BJ (cell line): ENCODE measurements at regions not wholly inside any gene's neighbourhood (a gene's known extent, or its start where the extent isn't known, plus 50 kb on each side); places are given as distances from the start of the nearest gene placed in this dataset.

Experiments used
- CTCF ChIA-PET: fragments of 350-600 bp; formaldehyde crosslinking; extraction: SDS; loops from one replicate; lab custom pipeline; 2021; ENCODE audit warnings: antibody characterized with exemption, inconsistent platforms; lab: Yijun Ruan, JAX
- POLR2A ChIA-PET: fragments of 300-600 bp; sonication (Branson Sonifier 250); formaldehyde crosslinking; extraction: SDS; loops from one replicate; lab custom pipeline; 2021; ENCODE audit warnings: antibody characterized with exemption; lab: Charles Lee
- DNase-seq: peaks from one replicate; pipeline ENCODE4 v3.0.0-alpha.2; 2011; ENCODE audit warnings: low read depth
- H3K27me3 ChIP-seq: 2 replicates; pipeline ENCODE4 v1.6.0; 2011; ENCODE audit warnings: low read length; ENCODE audit not compliant: control insufficient read depth, insufficient read depth
- H3K36me3 ChIP-seq: 2 replicates; pipeline ENCODE4 v1.5.1; 2011; ENCODE audit warnings: low read length; ENCODE audit not compliant: control insufficient read depth, insufficient read depth
- H3K4me3 ChIP-seq: 2 replicates; pipeline ENCODE4 v1.5.1; 2011; ENCODE audit warnings: low read depth, mild to moderate bottlenecking, control low read depth, low read length
- TF ChIP-seq, protein P1 (sequence below): IDR thresholded peaks from 2 replicates; pipeline ENCODE4 v1.5.1; 2011; ENCODE audit warnings: low read depth, mild to moderate bottlenecking, control low read depth, inconsistent platforms, low read length, moderate library complexity; ENCODE audit not compliant: insufficient read depth

DNA sequence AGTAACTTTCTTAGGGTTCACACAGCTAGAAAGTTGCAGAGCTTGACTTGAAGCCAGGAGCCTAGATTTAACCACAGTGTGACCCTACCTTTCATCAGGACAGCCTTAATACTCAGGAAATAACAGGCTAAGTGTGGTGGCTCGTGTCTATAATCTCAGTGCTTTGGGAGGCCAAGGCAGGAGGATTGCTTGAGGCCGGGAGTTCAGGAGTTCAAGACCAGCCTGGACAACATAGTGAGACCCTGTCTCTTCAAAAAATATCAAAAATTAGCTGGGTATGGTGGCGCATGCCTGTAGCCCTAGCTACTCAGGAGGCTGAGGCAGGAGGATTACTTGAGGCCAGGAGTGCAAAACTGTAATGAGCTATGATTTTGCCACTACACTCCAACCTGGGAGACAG is 681.1 kb downstream of the MAT2B start:
- no peaks in the 10 kb centered on the region for H3K36me3 ChIP-seq
- H3K4me3 ChIP-seq, result no peak overlapping the region
- no peaks in the 10 kb centered on the region for H3K27me3 ChIP-seq
- no peak for DNase-seq
- ChIA-PET POLR2A (no interaction called here), CTCF (no interaction called here)
- TF ChIP-seq, protein P1, sequence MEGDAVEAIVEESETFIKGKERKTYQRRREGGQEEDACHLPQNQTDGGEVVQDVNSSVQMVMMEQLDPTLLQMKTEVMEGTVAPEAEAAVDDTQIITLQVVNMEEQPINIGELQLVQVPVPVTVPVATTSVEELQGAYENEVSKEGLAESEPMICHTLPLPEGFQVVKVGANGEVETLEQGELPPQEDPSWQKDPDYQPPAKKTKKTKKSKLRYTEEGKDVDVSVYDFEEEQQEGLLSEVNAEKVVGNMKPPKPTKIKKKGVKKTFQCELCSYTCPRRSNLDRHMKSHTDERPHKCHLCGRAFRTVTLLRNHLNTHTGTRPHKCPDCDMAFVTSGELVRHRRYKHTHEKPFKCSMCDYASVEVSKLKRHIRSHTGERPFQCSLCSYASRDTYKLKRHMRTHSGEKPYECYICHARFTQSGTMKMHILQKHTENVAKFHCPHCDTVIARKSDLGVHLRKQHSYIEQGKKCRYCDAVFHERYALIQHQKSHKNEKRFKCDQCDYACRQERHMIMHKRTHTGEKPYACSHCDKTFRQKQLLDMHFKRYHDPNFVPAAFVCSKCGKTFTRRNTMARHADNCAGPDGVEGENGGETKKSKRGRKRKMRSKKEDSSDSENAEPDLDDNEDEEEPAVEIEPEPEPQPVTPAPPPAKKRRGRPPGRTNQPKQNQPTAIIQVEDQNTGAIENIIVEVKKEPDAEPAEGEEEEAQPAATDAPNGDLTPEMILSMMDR, result no peak

DNA sequence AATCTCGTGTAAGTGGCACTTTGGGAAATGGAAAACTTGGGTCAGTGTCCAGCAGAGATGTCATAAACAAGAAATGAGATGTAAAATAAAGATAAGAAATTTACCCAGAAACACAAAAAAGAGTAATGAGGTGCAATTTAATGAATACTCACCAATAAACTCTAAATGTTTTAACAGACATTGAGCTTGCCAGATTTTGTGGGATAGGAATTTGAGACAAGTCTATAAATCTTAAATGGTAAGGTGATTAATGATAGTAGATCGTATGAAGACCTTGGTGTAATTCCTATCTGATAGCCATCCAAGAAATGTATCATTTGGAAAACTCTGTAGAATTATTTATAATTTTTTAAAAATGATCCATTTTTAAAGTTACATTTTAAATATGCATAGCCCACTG is 682.4 kb downstream of the MAT2B start:
- ChIA-PET POLR2A (no interaction called here), CTCF (no interaction called here)
- DNase-seq, result no peak

DNA sequence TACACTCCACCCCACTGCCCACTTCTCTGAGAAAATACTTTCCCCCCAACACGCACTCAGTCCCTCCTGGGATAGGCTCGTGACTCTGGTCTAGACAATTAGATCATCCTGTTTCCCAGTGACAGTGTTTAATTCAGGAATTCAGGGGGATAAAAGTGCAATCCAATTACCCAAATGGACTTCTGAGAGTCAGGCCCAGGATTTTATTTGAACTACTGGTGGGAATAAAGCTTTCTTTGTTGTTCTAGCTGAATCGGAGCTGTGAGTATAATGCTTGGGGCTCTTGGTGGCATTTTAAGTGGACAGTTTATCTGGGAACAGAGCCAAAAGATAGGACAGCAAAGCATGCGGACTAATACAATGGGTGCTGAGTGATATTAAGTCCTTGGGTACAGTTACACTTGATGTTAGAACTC is 683.3 kb downstream of the MAT2B start:
- TF ChIP-seq, protein P1, result no peak
- no peaks in the 10 kb centered on the region for H3K36me3 ChIP-seq
- no peaks in the 10 kb centered on the region for H3K27me3 ChIP-seq
- no peak overlapping the region for H3K4me3 ChIP-seq
- CTCF ChIA-PET, result no interaction called here
- no peak for DNase-seq
- POLR2A ChIA-PET, result no interaction called here

More for the DNA sequence above, 682.4 kb downstream of the MAT2B start:
- no peaks in the 10 kb centered on the region for H3K36me3 ChIP-seq
- no peak overlapping the region for H3K4me3 ChIP-seq
- no peaks in the 10 kb centered on the region for H3K27me3 ChIP-seq
- TF ChIP-seq, protein P1, result no peak

DNA sequence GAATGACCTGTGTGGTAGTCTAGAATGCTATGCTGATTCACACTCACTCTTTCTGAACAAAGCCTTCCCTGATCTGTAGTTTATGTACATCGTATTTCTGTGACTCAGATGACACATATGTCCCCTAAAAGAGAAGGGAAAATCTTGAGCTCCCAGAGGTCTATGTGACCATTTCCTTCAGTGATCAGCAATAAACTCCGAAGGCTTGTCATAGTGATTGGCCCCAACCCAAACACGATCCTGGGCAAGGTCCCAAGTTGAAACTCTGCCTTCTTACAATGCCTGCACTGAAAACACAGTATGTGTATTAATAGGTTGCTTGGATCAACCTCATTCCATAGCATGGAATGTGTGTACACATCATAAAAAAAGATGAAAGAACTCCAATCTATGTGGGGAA is 685.8 kb downstream of the MAT2B start:
- Histone ChIP-seq H3K27me3 (no peaks in the 10 kb centered on the region), H3K36me3 (no peaks in the 10 kb centered on the region), H3K4me3 (no peak overlapping the region)
- CTCF ChIA-PET, result no interaction called here
- POLR2A ChIA-PET, result no interaction called here
- no peak for DNase-seq
- TF ChIP-seq, protein P1, result no peak

DNA sequence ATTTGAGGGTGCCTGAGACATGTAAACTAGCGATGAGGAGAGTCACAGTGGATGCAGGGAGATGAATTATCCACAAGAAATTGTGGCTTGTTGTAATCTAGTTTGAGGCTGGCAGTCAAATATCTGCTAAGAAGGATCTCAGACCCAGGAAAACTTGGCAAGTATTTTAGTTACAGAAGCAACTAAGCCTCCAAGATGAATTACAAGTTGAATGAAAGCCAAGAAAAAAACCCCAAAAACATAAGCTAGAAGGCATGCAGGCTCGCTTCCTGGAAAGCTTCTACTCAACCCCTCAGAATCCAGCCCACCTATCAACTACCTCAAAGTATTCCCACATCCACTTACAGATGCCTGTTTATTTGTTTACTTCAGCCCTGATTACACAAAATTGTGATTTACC is 696.9 kb downstream of the MAT2B start:
- Histone ChIP-seq H3K27me3 (no peaks in the 10 kb centered on the region), H3K36me3 (no peaks in the 10 kb centered on the region), H3K4me3 (no peak overlapping the region)
- no peak for DNase-seq
- ChIA-PET CTCF (no interaction called here), POLR2A (no interaction called here)
- TF ChIP-seq, protein P1, result no peak
